Superior temporal gyrus (tissue), 1 donor: ENCODE measurements at regions not wholly inside any gene's neighbourhood (a gene's known extent, or its start where the extent isn't known, plus 50 kb on each side); places are given as distances from the start of the nearest gene placed in this dataset.

Source experiments
- DNase-seq: peaks from one replicate; pipeline ENCODE4 v3.0.0-alpha.2; 2016; ENCODE audit errors: extremely low spot score

- no peak for DNase-seq
These were observed 207.1 kb upstream of the POU3F2 start for GRCh38 chr6:98627129-98627775.

- DNase-seq = no peak
These were observed 200.5 kb upstream of the POU3F2 start for GRCh38 chr6:98633886-98634285.

GRCh38 chr6:98634569-98634968 lies 199.8 kb upstream of the POU3F2 start:
- DNase-seq = no peak

GRCh38 chr6:98635191-98635590 lies 199.2 kb upstream of the POU3F2 start:
- DNase-seq = no peak

GRCh38 chr6:98636941-98637340 lies 197.4 kb upstream of the POU3F2 start:
- peak; percentile 64 for DNase-seq

GRCh38 chr6:98639089-98639635 lies 195.2 kb upstream of the POU3F2 start:
- DNase-seq = no peak

- DNase-seq = no peak
These were observed 194.0 kb upstream of the POU3F2 start for GRCh38 chr6:98640366-98640765.

GRCh38 chr6:98641949-98642719 lies 192.2 kb upstream of the POU3F2 start:
- peak; percentile 82 for DNase-seq

GRCh38 chr6:98644063-98644462 lies 190.3 kb upstream of the POU3F2 start:
- DNase-seq = no peak

GRCh38 chr6:98648211-98648914 lies 186.0 kb upstream of the POU3F2 start:
- no peak for DNase-seq

GRCh38 chr6:98650941-98651340 lies 183.4 kb upstream of the POU3F2 start:
- DNase-seq = no peak

- DNase-seq = no peak
These were observed 181.2 kb upstream of the POU3F2 start for GRCh38 chr6:98653179-98653578.

- DNase-seq = no peak
These were observed 176.6 kb upstream of the POU3F2 start for GRCh38 chr6:98657764-98658163.

GRCh38 chr6:98669371-98669770 lies 165.0 kb upstream of the POU3F2 start:
- DNase-seq = peak; percentile 31

GRCh38 chr6:98670045-98670746 lies 164.2 kb upstream of the POU3F2 start:
- no peak for DNase-seq

- peak; percentile 24 for DNase-seq
These were observed 161.5 kb upstream of the POU3F2 start for GRCh38 chr6:98672681-98673475.

- no peak for DNase-seq
These were observed 155.9 kb upstream of the POU3F2 start for GRCh38 chr6:98678481-98678880.

GRCh38 chr6:98686008-98686601 lies 148.3 kb upstream of the POU3F2 start:
- DNase-seq = no peak

GRCh38 chr6:98687752-98688151 lies 146.6 kb upstream of the POU3F2 start:
- no peak for DNase-seq

- DNase-seq = peak; percentile 70
These were observed 139.1 kb upstream of the POU3F2 start for GRCh38 chr6:98695091-98695801.
